ENCODE measurements at regions not wholly inside any gene's neighbourhood (a gene's known extent, or its start where the extent isn't known, plus 50 kb on each side); places are given as distances from the start of the nearest gene placed in this dataset.
"Not testable (repeated sequence)": the region's sequence is repeated elsewhere in the genome, so short reads cannot be mapped to it uniquely, and the experiment has no call there.

DNA sequence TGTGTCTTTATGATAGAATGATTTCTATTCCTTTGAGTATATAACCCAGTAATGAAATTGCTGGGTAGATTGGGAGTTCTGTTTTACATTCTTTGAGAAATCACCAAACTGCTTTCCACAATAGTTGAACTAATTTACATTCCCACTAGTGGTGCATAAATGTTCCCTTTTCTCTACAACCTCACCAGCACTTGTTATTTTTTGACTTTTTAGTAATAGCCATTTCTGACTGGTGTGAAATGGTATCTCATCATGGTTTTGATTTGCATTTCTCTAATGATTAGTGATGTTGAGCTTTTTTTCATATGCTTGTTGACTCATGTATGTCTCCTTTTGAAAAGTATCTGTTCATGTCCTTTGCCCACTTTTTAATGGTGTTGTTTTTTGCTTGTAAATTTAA, 296.0 kb upstream of the PIK3R1 start:
- TF ChIP-seq, protein P1, sequence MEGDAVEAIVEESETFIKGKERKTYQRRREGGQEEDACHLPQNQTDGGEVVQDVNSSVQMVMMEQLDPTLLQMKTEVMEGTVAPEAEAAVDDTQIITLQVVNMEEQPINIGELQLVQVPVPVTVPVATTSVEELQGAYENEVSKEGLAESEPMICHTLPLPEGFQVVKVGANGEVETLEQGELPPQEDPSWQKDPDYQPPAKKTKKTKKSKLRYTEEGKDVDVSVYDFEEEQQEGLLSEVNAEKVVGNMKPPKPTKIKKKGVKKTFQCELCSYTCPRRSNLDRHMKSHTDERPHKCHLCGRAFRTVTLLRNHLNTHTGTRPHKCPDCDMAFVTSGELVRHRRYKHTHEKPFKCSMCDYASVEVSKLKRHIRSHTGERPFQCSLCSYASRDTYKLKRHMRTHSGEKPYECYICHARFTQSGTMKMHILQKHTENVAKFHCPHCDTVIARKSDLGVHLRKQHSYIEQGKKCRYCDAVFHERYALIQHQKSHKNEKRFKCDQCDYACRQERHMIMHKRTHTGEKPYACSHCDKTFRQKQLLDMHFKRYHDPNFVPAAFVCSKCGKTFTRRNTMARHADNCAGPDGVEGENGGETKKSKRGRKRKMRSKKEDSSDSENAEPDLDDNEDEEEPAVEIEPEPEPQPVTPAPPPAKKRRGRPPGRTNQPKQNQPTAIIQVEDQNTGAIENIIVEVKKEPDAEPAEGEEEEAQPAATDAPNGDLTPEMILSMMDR (IDR thresholded peaks at IDR 0.05): not testable (repeated sequence)
- TF ChIP-seq USF2 (IDR thresholded peaks at IDR 0.05); CBX2 (IDR thresholded peaks at IDR 0.05; ENCODE audit: borderline replicate concordance, low read depth); ESRRA (IDR thresholded peaks at IDR 0.05; ENCODE audit: borderline replicate concordance, low read length); GATA3 (IDR thresholded peaks at IDR 0.05; ENCODE audit: borderline replicate concordance); POLR2A (IDR thresholded peaks at IDR 0.05; ENCODE audit: low read length); ZNF302 (CRISPR knock-in tag; IDR thresholded peaks at IDR 0.05); PBX3 (IDR thresholded peaks at IDR 0.05); CHD2 (IDR thresholded peaks at IDR 0.05; ENCODE audit: low read length, partially characterized antibody): not testable (repeated sequence)
- TF ChIP-seq, protein P2, sequence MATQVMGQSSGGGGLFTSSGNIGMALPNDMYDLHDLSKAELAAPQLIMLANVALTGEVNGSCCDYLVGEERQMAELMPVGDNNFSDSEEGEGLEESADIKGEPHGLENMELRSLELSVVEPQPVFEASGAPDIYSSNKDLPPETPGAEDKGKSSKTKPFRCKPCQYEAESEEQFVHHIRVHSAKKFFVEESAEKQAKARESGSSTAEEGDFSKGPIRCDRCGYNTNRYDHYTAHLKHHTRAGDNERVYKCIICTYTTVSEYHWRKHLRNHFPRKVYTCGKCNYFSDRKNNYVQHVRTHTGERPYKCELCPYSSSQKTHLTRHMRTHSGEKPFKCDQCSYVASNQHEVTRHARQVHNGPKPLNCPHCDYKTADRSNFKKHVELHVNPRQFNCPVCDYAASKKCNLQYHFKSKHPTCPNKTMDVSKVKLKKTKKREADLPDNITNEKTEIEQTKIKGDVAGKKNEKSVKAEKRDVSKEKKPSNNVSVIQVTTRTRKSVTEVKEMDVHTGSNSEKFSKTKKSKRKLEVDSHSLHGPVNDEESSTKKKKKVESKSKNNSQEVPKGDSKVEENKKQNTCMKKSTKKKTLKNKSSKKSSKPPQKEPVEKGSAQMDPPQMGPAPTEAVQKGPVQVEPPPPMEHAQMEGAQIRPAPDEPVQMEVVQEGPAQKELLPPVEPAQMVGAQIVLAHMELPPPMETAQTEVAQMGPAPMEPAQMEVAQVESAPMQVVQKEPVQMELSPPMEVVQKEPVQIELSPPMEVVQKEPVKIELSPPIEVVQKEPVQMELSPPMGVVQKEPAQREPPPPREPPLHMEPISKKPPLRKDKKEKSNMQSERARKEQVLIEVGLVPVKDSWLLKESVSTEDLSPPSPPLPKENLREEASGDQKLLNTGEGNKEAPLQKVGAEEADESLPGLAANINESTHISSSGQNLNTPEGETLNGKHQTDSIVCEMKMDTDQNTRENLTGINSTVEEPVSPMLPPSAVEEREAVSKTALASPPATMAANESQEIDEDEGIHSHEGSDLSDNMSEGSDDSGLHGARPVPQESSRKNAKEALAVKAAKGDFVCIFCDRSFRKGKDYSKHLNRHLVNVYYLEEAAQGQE (IDR thresholded peaks at IDR 0.05): not testable (repeated sequence)
- TF ChIP-seq, protein P3, sequence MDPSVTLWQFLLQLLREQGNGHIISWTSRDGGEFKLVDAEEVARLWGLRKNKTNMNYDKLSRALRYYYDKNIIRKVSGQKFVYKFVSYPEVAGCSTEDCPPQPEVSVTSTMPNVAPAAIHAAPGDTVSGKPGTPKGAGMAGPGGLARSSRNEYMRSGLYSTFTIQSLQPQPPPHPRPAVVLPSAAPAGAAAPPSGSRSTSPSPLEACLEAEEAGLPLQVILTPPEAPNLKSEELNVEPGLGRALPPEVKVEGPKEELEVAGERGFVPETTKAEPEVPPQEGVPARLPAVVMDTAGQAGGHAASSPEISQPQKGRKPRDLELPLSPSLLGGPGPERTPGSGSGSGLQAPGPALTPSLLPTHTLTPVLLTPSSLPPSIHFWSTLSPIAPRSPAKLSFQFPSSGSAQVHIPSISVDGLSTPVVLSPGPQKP (IDR thresholded peaks at IDR 0.05; ENCODE audit: low read depth, low read length): not testable (repeated sequence)
